Omental fat pad (tissue), 3 donors: ENCODE measurements at regions not wholly inside any gene's neighbourhood (a gene's known extent, or its start where the extent isn't known, plus 50 kb on each side); places are given as distances from the start of the nearest gene placed in this dataset.
"Not testable (repeated sequence)": the region's sequence is repeated elsewhere in the genome, so short reads cannot be mapped to it uniquely, and the experiment has no call there.

ENCODE experiments used
- ATAC-seq: fragments of 150-250 bp; one replicate; pipeline ENCODE4 v1.9.1; 2016; ENCODE audit warnings: mild to moderate bottlenecking, moderate library complexity; ENCODE audit not compliant: low FRiP score
- DNase-seq: peaks from one replicate; pipeline ENCODE4 v3.0.0-alpha.2; 2019; ENCODE audit warnings: low spot score
- CTCF ChIP-seq, 3 donors: fragments of 450-650 bp; IDR thresholded peaks; one replicate each; pipeline ENCODE4 v1.5.1; 2016 to 2017; ENCODE audit warnings: antibody characterized with exemption in 3 of 3, mild to moderate bottlenecking in 3 of 3, moderate library complexity in 2 of 3

- TF ChIP-seq CTCF (IDR thresholded peaks at IDR 0.05) = no peak
- ATAC-seq (no peak), DNase-seq (no peak)
These were observed 96.8 kb upstream of the IFNG-AS1 start for GRCh38 chr12:67892259-67893021.

GRCh38 chr12:67893022-67893580 lies 96.1 kb upstream of the IFNG-AS1 start:
- TF ChIP-seq CTCF (IDR thresholded peaks at IDR 0.05) = no peak
- ATAC-seq (no peak), DNase-seq (no peak)

GRCh38 chr12:67900418-67900817 lies 88.8 kb upstream of the IFNG-AS1 start:
- not testable (repeated sequence) for ATAC-seq, DNase-seq

- DNase-seq (no peak), ATAC-seq (no peak)
- no peak for TF ChIP-seq CTCF (IDR thresholded peaks at IDR 0.05)
These were observed 80.1 kb upstream of the IFNG-AS1 start for GRCh38 chr12:67909091-67909531.

- no peak for TF ChIP-seq CTCF (IDR thresholded peaks at IDR 0.05)
- no peak for DNase-seq
- no peak for ATAC-seq
These were observed 79.6 kb upstream of the IFNG-AS1 start for GRCh38 chr12:67909681-67910080.

GRCh38 chr12:67910360-67911274 lies 78.6 kb upstream of the IFNG-AS1 start:
- TF ChIP-seq CTCF (IDR thresholded peaks at IDR 0.05) = no peak
- DNase-seq (no peak), ATAC-seq (no peak)

- ATAC-seq (no peak), DNase-seq (no peak)
These were observed 78.0 kb upstream of the IFNG-AS1 start for GRCh38 chr12:67911275-67911600.

More at GRCh38 chr12:67911275-67911600, 78.0 kb upstream of the IFNG-AS1 start:
- no peak for TF ChIP-seq CTCF (IDR thresholded peaks at IDR 0.05)
